ENCODE measurements at regions not wholly inside any gene's neighbourhood (a gene's known extent, or its start where the extent isn't known, plus 50 kb on each side); places are given as distances from the start of the nearest gene placed in this dataset.

- no peak overlapping the region for H2AK5ac ChIP-seq (ENCODE audit: low read depth, low read length)
- ChIA-PET POLR2A (ENCODE audit: unreplicated experiment) (no interaction called here), CTCF (interaction anchor here (0.6 kb wide), 1 partner anchor 274 kb away, joined by 4 read pairs; no protein-coding TSS in a partner anchor)
- dilution Hi-C loops (cut with HindIII; ENCODE audit: low sequenced_read_pairs, unreplicated experiment) = no loop called here
- no peak overlapping the region for H3K14ac ChIP-seq (replicated peaks; ENCODE audit: low read depth, low read length)
- H3K27ac ChIP-seq (ENCODE audit: insufficient read depth, low read length) = no peak overlapping the region
- H3K18ac ChIP-seq (ENCODE audit: low read depth, low read length) = no peak overlapping the region
- H2BK15ac ChIP-seq (ENCODE audit: low read depth, low read length) = no peak overlapping the region
- H3K56ac ChIP-seq (ENCODE audit: extremely low read depth, insufficient read depth, low read length) = no peak overlapping the region
- H4K5ac ChIP-seq (ENCODE audit: low read depth, low read length) = no peak overlapping the region
- intact Hi-C loops (cut with micrococcal nuclease) = no loop called here
- no peak overlapping the region for H3K4ac ChIP-seq (ENCODE audit: low read depth, low read length)
- no peak overlapping the region for H2AFZ ChIP-seq (replicated peaks; ENCODE audit: low read length, poor library complexity)
- H3K9ac ChIP-seq (ENCODE audit: low read depth, low read length) = no peak overlapping the region
- no peaks in the 10 kb centered on the region for H3K79me1 ChIP-seq (ENCODE audit: low read depth in 1 of 2, low read length in 2 of 2)
- peaks cover 29% of the 10 kb centered on the region for H3K9me3 ChIP-seq (ENCODE audit: control insufficient read depth, insufficient read depth, low read length)
- H2AK9ac ChIP-seq (replicated peaks; ENCODE audit: low read depth, low read length, poor library complexity) = no peak overlapping the region
- BruUV-seq (replicated peaks) = no TSS peak
- no peak for TF ChIP-seq FOS (IDR thresholded peaks at IDR 0.05; ENCODE audit: low read depth, low read length)
- no peak for ATAC-seq (ENCODE audit: low read depth)
- no peaks in the 10 kb centered on the region for H3K27me3 ChIP-seq (ENCODE audit: control insufficient read depth, insufficient read depth, low read length)
- no peak overlapping the region for H2BK5ac ChIP-seq (ENCODE audit: low read depth, low read length, poor library complexity, severe bottlenecking)
- no peak overlapping the region for H2BK20ac ChIP-seq (ENCODE audit: low read depth, low read length)
- no peaks in the 10 kb centered on the region for H4K20me1 ChIP-seq (ENCODE audit: insufficient read depth, low read length)
- no peaks in the 10 kb centered on the region for H3K4me1 ChIP-seq (ENCODE audit: control insufficient read depth, insufficient read depth, low read length)
- no peak overlapping the region for H4K91ac ChIP-seq (ENCODE audit: insufficient read depth, low read depth, low read length)
- no peak overlapping the region for H2BK120ac ChIP-seq (ENCODE audit: low read depth, low read length)
- no peak overlapping the region for H3K4me3 ChIP-seq (ENCODE audit: insufficient read depth, low read depth, low read length)
- H3K4me2 ChIP-seq (ENCODE audit: low read depth, low read length) = no peak overlapping the region
- H4K8ac ChIP-seq (ENCODE audit: low read depth in 2 of 2, low read length in 2 of 2) = no peak overlapping the region
- WGBS, 2 experiments (ENCODE audit: extremely low coverage in 2 of 2, insufficient read length in 1 of 2) = 30% methylated on average over 2 of the region's 14 CpGs; no CpG with 5 or more reads in 1 of the 2 experiments
- H3K9me1 ChIP-seq (ENCODE audit: insufficient read depth, low read length) = no peaks in the 10 kb centered on the region
- H3K36me3 ChIP-seq (ENCODE audit: control insufficient read depth, insufficient read depth, low read length) = no peaks in the 10 kb centered on the region
- DNase-seq = no peak
- no peak overlapping the region for H3K23ac ChIP-seq (ENCODE audit: low read depth, low read length)
- in situ Hi-C loops (cut with MboI; ENCODE audit: low sequenced_read_pairs) = no loop called here
Measured at GRCh38 chr7:153004341-153004740, 244.8 kb downstream of the ACTR3B start.
